H1 (cell line): ENCODE measurements at regions not wholly inside any gene's neighbourhood (a gene's known extent, or its start where the extent isn't known, plus 50 kb on each side); places are given as distances from the start of the nearest gene placed in this dataset.

Experiments used
- EP300 ChIP-seq, 2 experiments: IDR thresholded peaks; 1 replicate in 1 of 2; 2 replicates in 1 of 2; pipeline ENCODE4 v1.6.1; 2011 to 2012; ENCODE audit warnings: low read depth in 2 of 2, low read length in 2 of 2, mild to moderate bottlenecking in 2 of 2, borderline replicate concordance in 1 of 2, inconsistent platforms in 1 of 2, moderate library complexity in 1 of 2
- MAFK ChIP-seq: IDR thresholded peaks from 2 replicates; pipeline ENCODE4 v1.6.1; 2012; ENCODE audit warnings: low read depth, mild to moderate bottlenecking, improper control_type of control experiment, low read length
- RAD21 ChIP-seq, 2 experiments: IDR thresholded peaks in 1 of 2; conservative IDR thresholded peaks in 1 of 2; 2 replicates each; pipeline ENCODE4 v1.6.1; 2011; ENCODE audit warnings: low read depth in 2 of 2, low read length in 2 of 2, improper control_type of control experiment in 1 of 2, inconsistent platforms in 1 of 2, mild to moderate bottlenecking in 1 of 2, moderate library complexity in 1 of 2
- SIN3A ChIP-seq, 2 experiments: IDR thresholded peaks in 1 of 2; conservative IDR thresholded peaks in 1 of 2; 2 replicates each; pipeline ENCODE4 v1.6.1; 2011 to 2012; ENCODE audit warnings: low read length in 2 of 2, improper control_type of control experiment in 1 of 2, low read depth in 1 of 2, mild to moderate bottlenecking in 1 of 2
- TEAD4 ChIP-seq: IDR thresholded peaks from 2 replicates; pipeline ENCODE4 v1.6.1; 2012; ENCODE audit warnings: low read depth, low read length, inconsistent platforms, mixed read lengths

DNA sequence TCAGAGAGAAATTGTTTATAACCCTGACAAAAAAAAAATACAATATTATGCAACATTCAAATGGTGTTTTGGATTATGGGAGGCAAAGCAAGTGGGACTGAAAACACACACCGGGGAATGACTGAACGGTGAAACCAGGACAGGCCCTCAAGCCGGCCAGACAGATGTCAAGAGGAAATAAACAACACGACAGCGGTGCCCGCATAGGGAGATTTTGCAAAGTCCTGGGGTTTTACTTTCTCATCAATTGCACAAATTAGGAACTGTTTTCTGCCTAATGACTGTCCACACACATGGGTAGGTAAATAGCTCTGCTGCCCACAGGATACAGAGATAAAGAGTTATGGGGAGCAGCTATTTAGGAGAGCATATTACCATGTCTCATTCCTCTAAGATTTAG, 134.5 kb downstream of the IRS2 start (continued):
- TF ChIP-seq RAD21 (IDR thresholded peaks at IDR 0.05 in 1 of 2, conservative IDR thresholded peaks at IDR 0.05 in 1 of 2; ENCODE audit: low read depth in 2 of 2, low read length in 2 of 2) (no peak), MAFK (no peak), EP300 (IDR thresholded peaks at IDR 0.05; ENCODE audit: borderline replicate concordance in 1 of 2, low read depth in 2 of 2, low read length in 2 of 2) (no peak), SIN3A (conservative IDR thresholded peaks at IDR 0.05 in 1 of 2, IDR thresholded peaks at IDR 0.05 in 1 of 2; ENCODE audit: low read depth in 1 of 2, low read length in 2 of 2) (no peak), TEAD4 (no peak)
